ENCODE measurements at regions not wholly inside any gene's neighbourhood (a gene's known extent, or its start where the extent isn't known, plus 50 kb on each side); places are given as distances from the start of the nearest gene placed in this dataset.

DNA sequence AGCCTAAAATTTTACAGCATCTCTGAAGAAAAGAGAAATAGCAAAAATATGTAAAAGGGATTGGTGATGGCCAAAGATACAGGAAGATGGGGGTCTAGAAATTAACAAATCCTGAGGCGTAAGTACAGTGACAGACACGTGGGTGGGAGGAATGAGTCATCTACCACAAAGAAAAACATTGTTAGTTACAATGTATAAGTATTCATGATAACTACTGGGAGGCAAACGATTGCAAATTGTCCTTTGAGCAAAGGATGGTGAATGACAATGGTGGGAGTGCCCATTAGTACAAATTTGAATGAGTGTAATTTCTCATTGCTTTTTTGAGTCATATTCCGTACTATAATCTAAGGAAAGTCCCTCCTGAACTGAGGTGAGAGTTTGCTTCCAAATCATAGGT is 809.0 kb upstream of the FAM98A start:
- TF ChIP-seq, protein P1, sequence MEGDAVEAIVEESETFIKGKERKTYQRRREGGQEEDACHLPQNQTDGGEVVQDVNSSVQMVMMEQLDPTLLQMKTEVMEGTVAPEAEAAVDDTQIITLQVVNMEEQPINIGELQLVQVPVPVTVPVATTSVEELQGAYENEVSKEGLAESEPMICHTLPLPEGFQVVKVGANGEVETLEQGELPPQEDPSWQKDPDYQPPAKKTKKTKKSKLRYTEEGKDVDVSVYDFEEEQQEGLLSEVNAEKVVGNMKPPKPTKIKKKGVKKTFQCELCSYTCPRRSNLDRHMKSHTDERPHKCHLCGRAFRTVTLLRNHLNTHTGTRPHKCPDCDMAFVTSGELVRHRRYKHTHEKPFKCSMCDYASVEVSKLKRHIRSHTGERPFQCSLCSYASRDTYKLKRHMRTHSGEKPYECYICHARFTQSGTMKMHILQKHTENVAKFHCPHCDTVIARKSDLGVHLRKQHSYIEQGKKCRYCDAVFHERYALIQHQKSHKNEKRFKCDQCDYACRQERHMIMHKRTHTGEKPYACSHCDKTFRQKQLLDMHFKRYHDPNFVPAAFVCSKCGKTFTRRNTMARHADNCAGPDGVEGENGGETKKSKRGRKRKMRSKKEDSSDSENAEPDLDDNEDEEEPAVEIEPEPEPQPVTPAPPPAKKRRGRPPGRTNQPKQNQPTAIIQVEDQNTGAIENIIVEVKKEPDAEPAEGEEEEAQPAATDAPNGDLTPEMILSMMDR (IDR thresholded peaks at IDR 0.05; ENCODE audit: insufficient read depth, low read length, poor library complexity, severe bottlenecking), result no peak
- H3K4me3 ChIP-seq (replicated peaks; ENCODE audit: low read depth, low read length), result no peak overlapping the region
- no peaks in the 10 kb centered on the region for H3K36me3 ChIP-seq (ENCODE audit: control insufficient read depth, insufficient read depth, low read length)
- DNase-seq (ENCODE audit: extremely low read depth, insufficient read length), result no peak
- H3K27me3 ChIP-seq (replicated peaks; ENCODE audit: control insufficient read depth, insufficient read depth, low read length), result no peaks in the 10 kb centered on the region

DNA sequence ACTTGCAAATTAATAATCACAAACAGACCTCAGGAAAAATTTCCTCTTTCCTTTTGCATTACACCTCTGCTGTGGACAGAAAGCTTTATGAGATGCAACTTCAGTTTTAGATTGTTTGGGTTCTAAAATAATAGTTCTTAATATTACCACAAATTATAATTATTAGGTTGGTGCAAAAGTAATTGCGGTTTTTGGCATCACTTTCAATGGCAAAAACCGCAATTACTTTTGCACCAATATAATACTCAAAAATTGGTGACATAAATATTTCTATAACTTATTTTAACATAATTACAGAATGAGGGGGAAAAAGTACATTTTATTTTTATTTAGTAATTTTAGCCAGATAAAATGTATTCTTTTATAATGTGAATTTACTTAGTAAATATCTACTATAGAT is 804.4 kb upstream of the FAM98A start:
- TF ChIP-seq, protein P1 (IDR thresholded peaks at IDR 0.05; ENCODE audit: insufficient read depth, low read length, poor library complexity, severe bottlenecking), result no peak
- Histone ChIP-seq H3K36me3 (ENCODE audit: control insufficient read depth, insufficient read depth, low read length) (no peaks in the 10 kb centered on the region), H3K4me3 (replicated peaks; ENCODE audit: low read depth, low read length) (no peak overlapping the region), H3K27me3 (replicated peaks; ENCODE audit: control insufficient read depth, insufficient read depth, low read length) (no peaks in the 10 kb centered on the region)
- no peak for DNase-seq (ENCODE audit: extremely low read depth, insufficient read length)

DNA sequence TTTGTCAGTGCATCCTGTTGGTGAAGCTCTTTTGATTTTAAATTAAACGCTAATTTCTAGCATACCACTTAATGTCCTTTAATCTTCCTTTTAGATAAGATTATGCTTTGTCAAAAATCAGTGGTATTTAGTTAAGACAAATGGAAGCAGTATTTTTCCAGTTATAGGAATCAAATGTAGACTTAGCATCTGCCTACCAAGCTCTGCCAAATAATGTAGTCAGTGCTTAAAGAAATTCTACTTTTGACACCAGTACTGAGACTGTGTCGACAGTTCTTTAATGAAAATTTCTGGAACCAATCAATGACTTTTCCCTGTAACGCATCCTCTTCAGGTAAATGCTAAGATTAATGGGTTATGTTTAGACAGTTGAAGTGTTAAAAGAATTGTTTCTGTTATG is 803.3 kb upstream of the FAM98A start:
- Histone ChIP-seq H3K36me3 (ENCODE audit: control insufficient read depth, insufficient read depth, low read length) (no peaks in the 10 kb centered on the region), H3K27me3 (replicated peaks; ENCODE audit: control insufficient read depth, insufficient read depth, low read length) (no peaks in the 10 kb centered on the region), H3K4me3 (replicated peaks; ENCODE audit: low read depth, low read length) (no peak overlapping the region)
- DNase-seq (ENCODE audit: extremely low read depth, insufficient read length), result no peak
- TF ChIP-seq, protein P1 (IDR thresholded peaks at IDR 0.05; ENCODE audit: insufficient read depth, low read length, poor library complexity, severe bottlenecking), result no peak

DNA sequence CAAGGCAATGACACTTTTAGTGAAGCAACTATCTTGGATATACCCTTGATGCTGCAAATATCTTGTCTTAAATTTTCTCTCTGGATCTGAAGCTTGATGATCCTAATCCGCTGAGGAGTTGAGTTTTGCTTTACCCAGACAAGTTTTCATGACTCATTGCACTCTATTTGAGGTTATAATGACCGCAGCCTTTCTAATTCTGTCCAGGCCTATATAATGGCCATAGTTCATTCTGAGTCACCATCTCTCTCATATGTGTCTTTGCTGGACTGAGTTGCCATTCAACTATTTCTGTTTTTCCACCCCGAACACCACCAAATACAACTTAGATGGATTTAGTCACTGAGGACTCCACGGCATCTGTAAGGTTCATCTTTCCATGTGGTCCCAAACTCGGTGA is 802.1 kb upstream of the FAM98A start:
- no peak for DNase-seq (ENCODE audit: extremely low read depth, insufficient read length)
- TF ChIP-seq, protein P1 (IDR thresholded peaks at IDR 0.05; ENCODE audit: insufficient read depth, low read length, poor library complexity, severe bottlenecking), result no peak
- no peaks in the 10 kb centered on the region for H3K36me3 ChIP-seq (ENCODE audit: control insufficient read depth, insufficient read depth, low read length)
- no peaks in the 10 kb centered on the region for H3K27me3 ChIP-seq (replicated peaks; ENCODE audit: control insufficient read depth, insufficient read depth, low read length)
- H3K4me3 ChIP-seq (replicated peaks; ENCODE audit: low read depth, low read length), result no peak overlapping the region

DNA sequence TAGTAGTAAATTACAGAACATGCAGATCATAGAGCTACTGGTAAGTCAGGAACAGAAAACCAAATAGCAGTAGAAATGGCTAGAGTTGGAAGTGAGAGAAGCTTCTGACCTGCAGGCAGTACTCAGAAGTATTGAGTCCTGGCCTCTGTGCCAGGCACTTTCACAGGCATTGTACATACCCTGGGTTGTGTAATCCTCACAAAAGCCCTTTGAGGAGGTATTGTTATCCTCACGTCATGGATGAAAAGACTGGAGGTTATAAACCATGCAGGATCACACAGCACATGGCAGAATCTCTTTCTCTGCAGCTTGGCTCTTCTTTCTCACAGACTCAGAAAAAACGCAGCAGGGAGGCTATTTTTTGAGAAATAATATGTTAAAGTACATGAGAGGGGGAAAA is 789.3 kb upstream of the FAM98A start:
- Histone ChIP-seq H3K27me3 (replicated peaks; ENCODE audit: control insufficient read depth, insufficient read depth, low read length) (no peaks in the 10 kb centered on the region), H3K4me3 (replicated peaks; ENCODE audit: low read depth, low read length) (no peak overlapping the region), H3K36me3 (ENCODE audit: control insufficient read depth, insufficient read depth, low read length) (no peaks in the 10 kb centered on the region)
- DNase-seq (ENCODE audit: extremely low read depth, insufficient read length), result no peak
- TF ChIP-seq, protein P1 (IDR thresholded peaks at IDR 0.05; ENCODE audit: insufficient read depth, low read length, poor library complexity, severe bottlenecking), result no peak

DNA sequence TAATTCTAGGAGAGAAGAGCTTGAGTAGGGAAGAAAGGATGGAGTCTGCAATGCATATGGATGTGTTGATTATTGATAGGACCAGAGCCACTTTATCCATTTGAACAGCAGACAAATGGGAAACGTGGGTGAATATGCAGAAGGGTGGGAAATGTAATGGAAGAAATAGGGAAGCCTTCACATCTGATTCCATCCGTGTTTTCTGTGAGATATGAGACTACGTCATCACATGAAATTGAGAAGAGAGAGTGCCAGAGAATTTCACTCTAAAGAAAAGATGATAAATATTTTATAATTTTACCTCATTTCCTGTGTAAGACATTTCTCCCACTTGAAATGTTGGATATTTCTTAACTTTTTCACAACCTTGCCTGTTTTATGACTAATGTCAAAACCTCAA is 788.4 kb upstream of the FAM98A start:
- no peaks in the 10 kb centered on the region for H3K36me3 ChIP-seq (ENCODE audit: control insufficient read depth, insufficient read depth, low read length)
- H3K4me3 ChIP-seq (replicated peaks; ENCODE audit: low read depth, low read length), result no peak overlapping the region
- no peaks in the 10 kb centered on the region for H3K27me3 ChIP-seq (replicated peaks; ENCODE audit: control insufficient read depth, insufficient read depth, low read length)
- TF ChIP-seq, protein P1 (IDR thresholded peaks at IDR 0.05; ENCODE audit: insufficient read depth, low read length, poor library complexity, severe bottlenecking), result no peak
- DNase-seq (ENCODE audit: extremely low read depth, insufficient read length), result no peak

Data from GM06990 (cell line).